ENCODE measurements at regions not wholly inside any gene's neighbourhood (a gene's known extent, or its start where the extent isn't known, plus 50 kb on each side); places are given as distances from the start of the nearest gene placed in this dataset.

DNA sequence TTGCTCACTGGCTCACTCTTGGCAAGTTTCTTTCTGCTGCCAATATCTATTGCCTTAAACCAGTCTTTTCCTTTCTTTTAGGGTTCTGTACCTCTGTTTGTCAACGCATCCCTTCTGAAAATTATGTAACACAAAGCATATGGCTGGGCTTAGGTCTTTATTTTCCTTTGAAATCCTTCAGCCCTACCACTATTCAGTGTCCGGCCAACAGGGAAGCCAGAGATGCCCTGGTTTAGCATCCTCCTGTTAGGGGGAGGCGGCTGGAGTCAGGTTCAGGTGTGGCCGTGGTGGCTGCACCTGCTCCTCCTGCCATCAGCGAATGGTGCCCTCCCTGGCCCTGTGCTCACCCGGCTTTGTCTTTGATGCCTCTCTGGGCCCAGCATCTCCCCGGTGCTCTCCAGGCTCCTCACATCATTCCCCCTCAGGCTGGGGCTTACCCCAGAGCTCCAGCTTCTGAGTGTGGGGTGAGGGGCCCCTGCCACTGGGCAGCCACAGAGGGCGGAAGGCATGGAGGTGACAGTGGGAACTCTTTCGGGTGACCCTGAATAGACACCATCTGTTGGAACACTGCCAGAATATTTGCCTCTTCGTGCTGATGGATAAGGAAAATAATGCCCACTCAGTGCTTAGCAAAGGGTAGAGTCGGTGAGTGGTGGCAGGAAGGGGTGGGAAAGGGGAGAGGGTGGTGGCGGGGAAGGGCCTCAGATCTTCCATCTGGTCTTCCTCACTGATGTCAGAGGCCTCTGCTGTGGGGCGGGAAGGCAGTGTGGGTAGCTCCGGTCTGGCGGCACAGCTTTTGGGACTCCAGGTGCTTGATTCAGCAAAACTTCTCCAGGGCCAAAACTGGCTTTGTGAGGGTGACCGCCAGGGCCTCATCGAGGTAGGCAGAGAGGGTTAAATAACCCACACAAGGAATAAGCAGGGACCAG, 97.2 kb downstream of the DACT2 start:
- no peak for TF ChIP-seq CTCF (IDR thresholded peaks at IDR 0.05)
- DNase-seq (ENCODE audit: low spot score) = no peak
- ATAC-seq (ENCODE audit: low FRiP score) = no peak

GRCh38 chr6:168221497-168222079, 98.0 kb downstream of the DACT2 start:
- DNase-seq (ENCODE audit: low spot score) (no peak), ATAC-seq (ENCODE audit: low FRiP score) (no peak)
- TF ChIP-seq CTCF (IDR thresholded peaks at IDR 0.05) = no peak

GRCh38 chr6:168221000-168221399, 98.6 kb downstream of the DACT2 start:
- DNase-seq (ENCODE audit: low spot score) = no peak

DNA sequence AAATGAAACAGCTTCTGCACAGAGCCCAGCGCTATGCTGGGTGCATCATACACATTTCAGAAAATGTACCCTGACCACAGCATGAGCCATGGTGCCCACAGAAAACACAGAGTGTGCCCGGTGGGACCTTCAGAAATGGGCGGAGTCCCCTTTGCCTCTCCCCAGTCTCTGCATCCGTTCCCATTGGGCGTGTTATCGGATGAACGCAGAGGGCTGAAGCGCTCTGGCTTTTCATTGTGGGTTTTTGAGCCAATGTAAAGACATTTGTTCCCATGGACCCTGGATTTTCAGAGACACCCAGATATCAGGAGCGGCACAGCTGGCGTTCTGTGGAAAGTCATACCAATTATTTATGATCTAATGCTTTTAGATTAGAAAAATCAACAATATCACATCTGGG, 99.8 kb downstream of the DACT2 start:
- no peak for ATAC-seq (ENCODE audit: low FRiP score)
- peak; percentile 5 for DNase-seq (ENCODE audit: low spot score)
- no peak for TF ChIP-seq CTCF (IDR thresholded peaks at IDR 0.05)

More at GRCh38 chr6:168221000-168221399, 98.6 kb downstream of the DACT2 start:
- no peak for TF ChIP-seq CTCF (IDR thresholded peaks at IDR 0.05)
- ATAC-seq (ENCODE audit: low FRiP score) = no peak

GRCh38 chr6:168218785-168219566, 100.6 kb downstream of the DACT2 start:
- TF ChIP-seq CTCF (IDR thresholded peaks at IDR 0.05) = no peak
- ATAC-seq (ENCODE audit: low FRiP score) = peak; percentile 64
- DNase-seq (ENCODE audit: low spot score) = peak; percentile 6

DNA sequence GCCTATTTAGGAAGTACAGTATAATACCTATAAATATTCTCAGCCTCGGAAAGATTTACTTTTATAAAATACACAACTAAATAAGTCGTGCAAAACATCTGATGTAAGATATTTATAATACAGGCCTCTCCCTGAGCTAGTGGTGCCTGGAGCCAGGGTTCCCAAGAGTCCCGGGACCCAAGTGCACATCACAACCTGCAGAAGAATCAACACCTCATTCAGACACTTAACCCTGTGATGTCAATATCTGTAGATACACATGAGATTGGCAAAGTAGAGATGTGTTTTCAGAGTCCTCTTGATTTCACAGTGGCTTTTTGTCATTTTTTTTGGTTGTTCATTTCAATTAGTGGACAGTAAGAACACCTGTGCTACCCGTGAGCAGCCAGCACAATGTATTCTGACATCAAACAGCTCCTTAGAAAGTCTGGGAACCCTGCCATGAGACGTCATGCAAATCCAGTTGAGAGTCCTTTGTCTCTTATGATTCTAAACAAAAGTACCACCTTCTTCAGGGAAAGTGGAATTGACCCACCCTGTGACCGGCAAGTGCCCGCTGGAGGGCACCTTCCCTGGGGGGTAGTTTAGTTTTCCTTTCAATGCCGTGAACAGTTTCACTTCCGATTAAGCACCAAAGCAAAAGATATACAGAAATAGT, 101.6 kb downstream of the DACT2 start:
- DNase-seq (ENCODE audit: low spot score) (peak; percentile 18), ATAC-seq (ENCODE audit: low FRiP score) (no peak)
- no peak for TF ChIP-seq CTCF (IDR thresholded peaks at IDR 0.05)

Data from omental fat pad (tissue), 3 donors.